Activated naive CD8-positive, alpha-beta T cell treated with anti-CD3 and anti-CD28 coated beads, Interleukin-2, amount 50 U/mL, for 24 hours (primary cell): ENCODE measurements at regions not wholly inside any gene's neighbourhood (a gene's known extent, or its start where the extent isn't known, plus 50 kb on each side); places are given as distances from the start of the nearest gene placed in this dataset.
"Not testable (repeated sequence)": the region's sequence is repeated elsewhere in the genome, so short reads cannot be mapped to it uniquely, and the experiment has no call there.

Experiments
- ATAC-seq: fragments of 150-1000 bp; cut with Tn5 transposase; one replicate; pipeline ENCODE4 v1.10.0; 2021
- DNase-seq: peaks from one replicate; pipeline ENCODE4 v3.0.0; 2021
- H3K27ac Mint-ChIP-seq: one replicate; pipeline ENCODE4 v1.8.0; 2021; ENCODE audit warnings: mild to moderate bottlenecking, mixed read lengths
- H3K27me3 Mint-ChIP-seq: one replicate; pipeline ENCODE4 v1.8.0; 2021; ENCODE audit warnings: mixed read lengths
- H3K36me3 Mint-ChIP-seq: one replicate; pipeline ENCODE4 v1.8.0; 2021; ENCODE audit warnings: low read depth, mixed read lengths
- H3K4me1 Mint-ChIP-seq: one replicate; pipeline ENCODE4 v1.8.0; 2021; ENCODE audit warnings: mixed read lengths
- H3K4me3 Mint-ChIP-seq: one replicate; pipeline ENCODE4 v1.8.0; 2021; ENCODE audit warnings: mild to moderate bottlenecking, moderate library complexity, mixed read lengths
- H3K9me3 Mint-ChIP-seq: one replicate; pipeline ENCODE4 v1.8.0; 2021; ENCODE audit warnings: mixed read lengths

- Mint-ChIP-seq H3K4me1 (no peaks in the 10 kb centered on the region), H3K36me3 (no peaks in the 10 kb centered on the region), H3K27ac (no peak overlapping the region), H3K4me3 (no peak overlapping the region), H3K27me3 (peaks cover 5% of the 10 kb centered on the region), H3K9me3 (no peaks in the 10 kb centered on the region)
- ATAC-seq (no peak), DNase-seq (no peak)
Measured at GRCh38 chr1:166391279-166392066, 224.7 kb upstream of the FAM78B start.

- H3K27me3 Mint-ChIP-seq: peaks cover 2% of the 10 kb centered on the region
- H3K27ac Mint-ChIP-seq: no peak overlapping the region
- DNase-seq (no peak), ATAC-seq (no peak)
- H3K4me1 Mint-ChIP-seq: no peaks in the 10 kb centered on the region
- H3K36me3 Mint-ChIP-seq: no peaks in the 10 kb centered on the region
- no peak overlapping the region for H3K4me3 Mint-ChIP-seq
- no peaks in the 10 kb centered on the region for H3K9me3 Mint-ChIP-seq
Measured at GRCh38 chr1:166395729-166396128, 228.9 kb upstream of the FAM78B start.

- not testable (repeated sequence) for ATAC-seq, H3K36me3 Mint-ChIP-seq, H3K27me3 Mint-ChIP-seq, H3K4me3 Mint-ChIP-seq, H3K27ac Mint-ChIP-seq, H3K4me1 Mint-ChIP-seq, DNase-seq
- peaks cover 25% of the 10 kb centered on the region for H3K9me3 Mint-ChIP-seq
Measured at GRCh38 chr1:166409253-166410082, 242.7 kb upstream of the FAM78B start.

- no peak for ATAC-seq
- no peaks in the 10 kb centered on the region for H3K4me1 Mint-ChIP-seq
- no peak overlapping the region for H3K27ac Mint-ChIP-seq
- H3K27me3 Mint-ChIP-seq: peaks cover 7% of the 10 kb centered on the region
- H3K9me3 Mint-ChIP-seq: peaks cover 25% of the 10 kb centered on the region
- no peak for DNase-seq
- H3K4me3 Mint-ChIP-seq: no peak overlapping the region
- H3K36me3 Mint-ChIP-seq: no peaks in the 10 kb centered on the region
Measured at GRCh38 chr1:166410083-166410385, 243.2 kb upstream of the FAM78B start.

- ATAC-seq, H3K4me1 Mint-ChIP-seq, H3K27ac Mint-ChIP-seq, H3K27me3 Mint-ChIP-seq, H3K4me3 Mint-ChIP-seq, H3K9me3 Mint-ChIP-seq, H3K36me3 Mint-ChIP-seq, DNase-seq: not testable (repeated sequence)
Measured at GRCh38 chr1:166416831-166417230, 250.0 kb upstream of the FAM78B start.

GRCh38 chr1:166418344-166418933, 251.6 kb upstream of the FAM78B start:
- ATAC-seq (no peak), DNase-seq (no peak)
- Mint-ChIP-seq H3K27ac (no peak overlapping the region), H3K4me1 (no peaks in the 10 kb centered on the region), H3K27me3 (peaks cover 5% of the 10 kb centered on the region), H3K9me3 (no peaks in the 10 kb centered on the region), H3K36me3 (no peaks in the 10 kb centered on the region), H3K4me3 (no peak overlapping the region)

- not testable (repeated sequence) for H3K4me3 Mint-ChIP-seq, H3K4me1 Mint-ChIP-seq, H3K36me3 Mint-ChIP-seq, H3K9me3 Mint-ChIP-seq, H3K27me3 Mint-ChIP-seq, ATAC-seq, DNase-seq, H3K27ac Mint-ChIP-seq
Measured at GRCh38 chr1:166422586-166422985, 255.8 kb upstream of the FAM78B start.

GRCh38 chr1:166432655-166433054, 265.9 kb upstream of the FAM78B start:
- H3K4me1 Mint-ChIP-seq: no peaks in the 10 kb centered on the region
- DNase-seq (no peak), ATAC-seq (no peak)
- no peak overlapping the region for H3K4me3 Mint-ChIP-seq
- H3K9me3 Mint-ChIP-seq: peaks cover 4% of the 10 kb centered on the region
- no peaks in the 10 kb centered on the region for H3K36me3 Mint-ChIP-seq
- H3K27ac Mint-ChIP-seq: no peak overlapping the region
- H3K27me3 Mint-ChIP-seq: peaks cover 8% of the 10 kb centered on the region

GRCh38 chr1:166433404-166434304, 266.9 kb upstream of the FAM78B start:
- not testable (repeated sequence) for H3K36me3 Mint-ChIP-seq, H3K4me3 Mint-ChIP-seq, ATAC-seq, H3K9me3 Mint-ChIP-seq, H3K27ac Mint-ChIP-seq, H3K4me1 Mint-ChIP-seq, DNase-seq, H3K27me3 Mint-ChIP-seq

- no peak for ATAC-seq
- H3K36me3 Mint-ChIP-seq: no peaks in the 10 kb centered on the region
- no peak for DNase-seq
- no peaks in the 10 kb centered on the region for H3K9me3 Mint-ChIP-seq
- no peak overlapping the region for H3K4me3 Mint-ChIP-seq
- peaks cover 3% of the 10 kb centered on the region for H3K27me3 Mint-ChIP-seq
- H3K4me1 Mint-ChIP-seq: no peaks in the 10 kb centered on the region
- H3K27ac Mint-ChIP-seq: no peak overlapping the region
Measured at GRCh38 chr1:166457700-166458099, 290.9 kb upstream of the FAM78B start.

GRCh38 chr1:166464333-166464732, 297.5 kb upstream of the FAM78B start:
- Mint-ChIP-seq H3K27me3 (peaks cover 20% of the 10 kb centered on the region), H3K36me3 (no peaks in the 10 kb centered on the region), H3K27ac (no peak overlapping the region), H3K4me1 (no peaks in the 10 kb centered on the region), H3K9me3 (peaks cover 8% of the 10 kb centered on the region), H3K4me3 (no peak overlapping the region)
- ATAC-seq (no peak), DNase-seq (no peak)

- Mint-ChIP-seq H3K9me3 (peaks cover under 1% of the 10 kb centered on the region), H3K27ac (no peak overlapping the region), H3K36me3 (no peaks in the 10 kb centered on the region), H3K4me1 (no peaks in the 10 kb centered on the region), H3K4me3 (no peak overlapping the region), H3K27me3 (peaks cover 32% of the 10 kb centered on the region)
- ATAC-seq (no peak), DNase-seq (no peak)
Measured at GRCh38 chr1:166470014-166470413, 303.2 kb upstream of the FAM78B start.

- Mint-ChIP-seq H3K4me1 (no peaks in the 10 kb centered on the region), H3K9me3 (no peaks in the 10 kb centered on the region), H3K27ac (no peak overlapping the region), H3K27me3 (peaks cover 32% of the 10 kb centered on the region), H3K4me3 (no peak overlapping the region), H3K36me3 (no peaks in the 10 kb centered on the region)
- DNase-seq (no peak), ATAC-seq (no peak)
Measured at GRCh38 chr1:166470441-166470840, 303.6 kb upstream of the FAM78B start.

GRCh38 chr1:166471359-166471758, 304.6 kb upstream of the FAM78B start:
- Mint-ChIP-seq H3K27me3 (peaks cover 32% of the 10 kb centered on the region), H3K27ac (no peak overlapping the region), H3K4me3 (no peak overlapping the region), H3K4me1 (no peaks in the 10 kb centered on the region), H3K9me3 (no peaks in the 10 kb centered on the region), H3K36me3 (no peaks in the 10 kb centered on the region)
- ATAC-seq (no peak), DNase-seq (no peak)
